Forelimb muscle (tissue), 1 donor: ENCODE measurements at regions not wholly inside any gene's neighbourhood (a gene's known extent, or its start where the extent isn't known, plus 50 kb on each side); places are given as distances from the start of the nearest gene placed in this dataset.
"Not testable (repeated sequence)": the region's sequence is repeated elsewhere in the genome, so short reads cannot be mapped to it uniquely, and the experiment has no call there.

Experiments used
- DNase-seq: peaks from one replicate; pipeline ENCODE4 v3.0.0-alpha.2; 2013; ENCODE audit warnings: low read depth

DNA sequence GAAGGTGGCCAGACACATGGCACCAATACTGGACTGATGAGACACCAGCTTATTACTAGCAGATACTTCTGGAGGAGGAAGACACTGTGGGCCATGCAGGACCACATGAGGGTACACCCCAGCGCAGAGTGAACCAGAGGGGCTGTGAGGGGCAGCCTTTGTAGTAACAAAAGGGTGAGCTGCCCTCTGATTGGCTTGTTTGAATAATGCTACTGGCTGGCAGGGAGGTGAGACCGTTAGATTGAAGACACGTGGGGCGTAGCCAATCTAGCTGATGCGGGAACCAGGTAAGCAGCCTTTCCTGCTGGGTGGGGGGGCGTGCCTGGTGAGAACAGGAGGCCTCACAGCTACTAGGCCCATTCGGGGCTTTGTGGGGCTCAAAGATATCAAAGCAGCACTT, 102.8 kb upstream of the SEC14L1 start:
- DNase-seq = no peak

DNA sequence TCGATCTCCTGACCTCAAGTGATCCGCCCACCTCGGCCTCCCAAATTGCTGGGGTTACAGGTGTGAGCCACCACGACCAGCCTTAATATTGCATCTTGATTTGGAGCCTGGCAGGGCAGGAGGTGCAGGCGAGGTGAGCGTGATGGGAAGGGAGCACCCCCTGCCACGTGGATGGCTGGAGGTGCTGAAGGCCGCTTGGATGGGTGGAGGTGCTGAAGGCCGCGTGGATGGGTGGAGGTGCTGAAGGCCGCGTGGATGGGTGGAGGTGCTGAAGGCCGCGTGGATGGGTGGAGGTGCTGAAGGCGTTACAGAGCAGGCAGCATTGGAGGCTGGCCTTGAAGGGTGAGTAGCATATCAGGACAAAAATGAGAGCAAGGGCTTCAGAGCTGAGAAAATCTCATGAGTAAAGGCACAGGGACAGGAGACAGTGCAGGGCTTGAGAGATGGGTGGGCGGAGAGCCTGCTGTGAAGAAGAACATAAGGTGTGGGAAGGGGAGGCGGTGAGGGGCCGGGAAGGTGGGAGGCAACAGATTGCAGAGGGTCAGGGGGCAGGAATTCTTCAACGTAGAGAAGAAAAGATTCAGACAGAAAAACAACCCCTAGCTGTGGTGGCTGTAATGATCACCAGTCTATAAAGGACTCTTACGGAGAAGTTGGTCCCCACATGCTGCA, 101.7 kb upstream of the SEC14L1 start:
- no peak for DNase-seq

DNA sequence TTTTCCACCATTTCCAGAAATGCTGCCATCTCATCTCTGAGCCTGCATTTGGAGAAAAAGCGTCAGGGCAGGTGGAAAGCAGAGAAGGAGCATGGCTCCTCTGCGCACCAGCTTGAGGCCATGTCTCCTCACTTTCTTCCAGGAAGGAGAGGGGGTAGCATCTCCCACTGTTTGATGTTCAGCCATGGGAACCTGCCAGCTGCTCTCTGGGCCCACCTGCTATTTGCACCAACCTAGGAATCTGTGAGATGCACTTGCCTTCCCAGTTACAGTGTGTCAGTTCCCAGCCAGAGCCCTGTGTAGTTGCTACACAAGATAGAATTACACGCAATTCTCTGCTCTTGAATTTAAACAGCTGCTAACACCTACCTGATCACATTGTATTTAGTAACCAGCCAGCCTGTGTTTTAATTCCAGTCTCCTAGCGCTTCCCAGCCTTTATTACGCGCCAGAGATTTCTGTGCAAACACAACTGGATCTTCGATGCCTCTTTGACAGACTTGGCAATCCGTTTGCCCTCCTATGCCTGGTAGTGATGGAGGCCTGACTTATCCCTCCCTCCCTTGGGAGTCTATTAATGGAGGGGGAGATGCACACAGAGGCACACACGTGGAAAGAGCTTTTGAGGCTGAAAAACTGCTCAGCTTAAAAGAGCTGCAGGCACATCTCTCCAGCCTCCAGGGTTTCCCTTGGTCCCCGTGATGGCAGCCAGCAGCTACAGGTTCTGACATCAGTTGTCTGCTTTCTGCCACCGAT, 98.1 kb upstream of the SEC14L1 start:
- DNase-seq = no peak

DNA sequence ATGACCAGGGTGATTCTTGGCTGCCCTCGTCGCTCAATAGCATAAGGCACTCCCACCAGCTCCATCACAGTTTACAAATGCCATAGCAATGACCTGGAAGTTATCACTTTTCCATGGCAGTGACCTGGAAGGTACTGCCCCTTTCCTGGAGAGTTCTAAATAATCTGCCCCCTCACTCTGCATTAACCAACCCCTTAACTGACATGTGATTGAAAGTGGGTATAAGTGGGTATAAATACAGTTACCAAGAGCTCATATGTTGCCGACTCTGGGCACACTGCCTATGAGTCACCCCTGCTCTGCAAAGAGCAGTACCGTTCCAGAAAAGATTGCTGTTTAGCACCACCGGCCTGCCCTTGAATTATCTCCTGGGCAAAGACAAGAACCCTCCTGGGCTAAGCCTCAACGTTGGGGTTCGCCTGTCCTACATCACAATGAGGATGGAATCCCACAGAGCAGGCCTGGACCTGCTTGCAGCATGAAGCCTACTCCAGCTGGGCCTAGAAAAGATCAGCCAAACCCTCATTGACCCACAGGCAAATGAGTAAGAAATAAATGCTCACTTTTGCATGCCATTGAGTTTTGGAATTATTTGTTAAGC, 95.2 kb upstream of the SEC14L1 start:
- DNase-seq = no peak

DNA sequence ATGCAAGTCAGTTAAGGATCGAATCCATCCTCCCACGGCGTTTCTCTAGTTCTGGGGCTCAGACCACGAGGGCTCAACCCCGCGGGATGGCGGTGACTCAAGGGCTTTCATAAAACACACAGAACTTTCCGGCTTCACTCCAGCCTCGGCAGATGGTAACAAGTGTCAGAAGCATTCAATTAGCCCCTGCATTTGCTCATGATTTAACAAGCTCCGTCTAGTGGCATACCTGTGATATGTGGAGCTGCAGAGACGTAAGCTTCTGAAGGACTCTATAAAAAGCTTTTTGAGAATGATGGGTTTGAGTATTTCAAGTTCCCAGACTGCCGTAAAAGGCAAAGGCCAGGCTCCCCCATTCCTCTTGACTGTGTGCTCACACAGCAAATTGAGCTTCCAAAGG, 91.3 kb upstream of the SEC14L1 start:
- no peak for DNase-seq

DNA sequence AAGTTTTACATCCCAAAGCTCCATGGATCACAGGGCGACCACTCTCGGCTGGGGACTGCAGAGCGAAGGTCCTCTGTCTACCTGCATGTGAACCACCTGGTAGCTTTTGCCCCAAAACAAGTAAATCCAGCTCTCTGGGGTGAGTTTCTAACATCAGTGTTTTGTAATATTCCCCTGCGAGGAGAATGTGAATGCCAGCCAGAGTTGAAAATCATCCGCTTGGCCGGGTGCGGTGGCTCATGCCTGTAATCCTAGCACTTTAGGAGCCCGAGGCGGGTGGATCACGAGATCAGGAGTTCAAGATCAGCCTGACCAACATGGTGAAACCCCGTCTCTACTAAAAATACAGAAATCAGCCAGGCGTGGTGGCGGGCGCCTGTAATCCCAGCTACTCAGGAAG, 89.9 kb upstream of the SEC14L1 start:
- DNase-seq = not testable (repeated sequence)

DNA sequence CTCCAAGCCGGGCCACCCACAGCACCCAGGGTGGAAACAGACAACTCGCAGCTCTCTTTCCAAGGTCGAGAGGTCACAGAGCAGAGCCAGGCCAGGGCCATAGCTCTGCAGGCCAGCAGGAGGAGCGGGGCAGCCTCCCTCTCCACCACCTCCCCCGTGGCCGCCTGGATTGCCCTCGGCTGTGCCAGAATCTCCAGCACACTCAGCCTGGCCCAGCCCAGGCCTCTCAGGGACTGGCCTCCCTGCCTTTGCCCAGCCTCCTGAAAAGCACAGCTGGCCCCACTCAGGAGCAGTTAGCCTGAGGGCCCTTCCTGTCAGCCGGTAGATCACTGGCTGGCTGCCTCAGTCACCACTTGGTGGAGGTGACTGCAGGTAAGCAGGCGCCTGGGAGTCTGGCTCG, 85.8 kb upstream of the SEC14L1 start:
- no peak for DNase-seq

DNA sequence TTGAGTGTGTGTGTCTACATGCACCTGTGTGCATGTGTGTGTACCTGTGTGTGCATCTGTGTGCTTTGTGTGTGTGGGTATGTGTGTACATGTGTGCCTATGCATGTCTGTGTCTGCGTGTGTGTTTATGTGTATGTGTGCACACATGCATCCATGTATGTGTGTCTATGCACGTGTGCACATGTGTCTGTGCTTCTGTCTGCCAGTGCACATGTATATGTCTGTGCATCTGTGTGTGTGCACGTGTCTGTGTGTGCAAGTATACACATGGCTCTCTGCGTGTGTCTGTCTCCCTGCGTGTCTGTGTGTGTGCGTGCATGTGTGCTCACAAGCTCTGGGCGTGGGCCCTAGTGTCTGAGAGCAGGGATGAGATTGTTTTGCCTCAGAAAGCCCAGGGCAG, 85.3 kb upstream of the SEC14L1 start:
- DNase-seq = no peak

DNA sequence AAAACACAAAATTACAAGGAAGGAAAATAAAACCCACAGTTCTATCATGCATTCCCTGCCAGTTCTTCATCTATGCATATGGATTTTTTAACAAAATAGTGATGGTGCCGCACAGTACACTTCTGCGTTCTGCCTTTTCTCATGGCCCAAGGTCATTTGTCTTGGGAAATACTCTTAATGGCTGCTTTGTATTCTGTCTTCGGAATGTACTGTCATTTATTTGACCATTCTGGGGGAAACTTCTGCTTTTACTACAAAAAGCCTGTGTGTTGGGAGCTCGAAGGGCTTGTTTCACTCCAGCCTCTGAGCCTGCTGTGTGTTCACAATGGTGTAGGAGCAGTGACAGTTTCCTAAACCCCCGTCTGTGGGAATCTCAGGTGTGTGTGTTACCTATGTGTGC, 82.8 kb upstream of the SEC14L1 start:
- DNase-seq = no peak

DNA sequence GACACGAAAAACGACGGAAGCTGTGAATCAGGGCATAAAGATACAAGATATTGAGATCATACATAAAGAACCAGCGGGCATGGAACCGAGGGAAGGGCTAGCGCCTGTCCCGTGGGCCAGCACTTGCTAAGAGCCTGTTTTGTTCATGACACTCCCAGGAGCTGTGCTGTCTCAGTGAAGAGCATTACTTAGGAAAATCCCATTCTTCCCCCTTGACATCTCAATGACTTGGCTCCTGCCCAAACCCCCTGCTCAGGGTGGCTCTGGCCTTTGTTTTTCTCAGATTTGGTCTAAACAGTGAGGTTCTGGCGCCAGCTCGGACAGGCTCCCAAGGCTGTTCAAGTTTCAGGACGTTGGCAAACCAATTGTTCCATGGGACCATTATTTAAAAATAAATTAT, 79.1 kb upstream of the SEC14L1 start:
- DNase-seq = no peak

DNA sequence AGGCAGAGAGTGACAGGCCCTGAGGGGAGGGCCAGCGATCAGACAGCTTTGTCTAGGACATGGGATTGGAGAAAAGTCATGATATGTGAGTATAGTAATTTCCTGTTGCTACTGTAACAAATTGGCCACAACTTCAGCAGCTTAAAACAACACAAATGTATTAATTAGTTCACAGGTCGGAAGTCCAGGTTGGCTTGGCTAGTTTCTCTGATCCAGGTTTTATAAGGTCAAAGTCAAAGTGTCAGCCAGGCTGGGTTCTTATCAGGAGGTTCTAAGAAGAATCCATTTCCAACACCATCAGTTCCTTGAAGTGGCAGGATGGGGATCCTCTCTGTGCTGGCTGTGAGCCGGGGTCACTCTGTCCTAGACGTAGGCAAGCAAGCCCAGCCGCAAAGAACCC, 76.2 kb upstream of the SEC14L1 start:
- DNase-seq = no peak

DNA sequence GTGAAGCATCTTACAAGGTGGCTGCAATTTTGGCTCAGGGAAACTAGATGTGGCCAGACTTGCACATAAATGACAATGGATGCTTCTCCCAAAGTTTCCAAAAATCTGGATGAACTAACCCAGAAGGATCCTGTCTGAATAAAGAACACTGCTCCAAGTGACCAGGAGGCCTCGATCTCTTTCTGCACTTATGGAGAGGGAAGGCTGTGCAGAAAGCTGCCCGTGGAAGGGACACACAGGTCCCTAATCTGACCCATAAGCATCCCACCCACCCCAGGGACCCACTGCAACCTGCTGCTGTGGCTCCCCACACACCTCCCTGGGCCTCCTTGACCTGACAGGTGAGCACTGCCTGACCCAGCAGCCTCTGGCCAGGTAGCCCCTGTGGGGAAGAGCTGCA, 74.6 kb upstream of the SEC14L1 start:
- no peak for DNase-seq

DNA sequence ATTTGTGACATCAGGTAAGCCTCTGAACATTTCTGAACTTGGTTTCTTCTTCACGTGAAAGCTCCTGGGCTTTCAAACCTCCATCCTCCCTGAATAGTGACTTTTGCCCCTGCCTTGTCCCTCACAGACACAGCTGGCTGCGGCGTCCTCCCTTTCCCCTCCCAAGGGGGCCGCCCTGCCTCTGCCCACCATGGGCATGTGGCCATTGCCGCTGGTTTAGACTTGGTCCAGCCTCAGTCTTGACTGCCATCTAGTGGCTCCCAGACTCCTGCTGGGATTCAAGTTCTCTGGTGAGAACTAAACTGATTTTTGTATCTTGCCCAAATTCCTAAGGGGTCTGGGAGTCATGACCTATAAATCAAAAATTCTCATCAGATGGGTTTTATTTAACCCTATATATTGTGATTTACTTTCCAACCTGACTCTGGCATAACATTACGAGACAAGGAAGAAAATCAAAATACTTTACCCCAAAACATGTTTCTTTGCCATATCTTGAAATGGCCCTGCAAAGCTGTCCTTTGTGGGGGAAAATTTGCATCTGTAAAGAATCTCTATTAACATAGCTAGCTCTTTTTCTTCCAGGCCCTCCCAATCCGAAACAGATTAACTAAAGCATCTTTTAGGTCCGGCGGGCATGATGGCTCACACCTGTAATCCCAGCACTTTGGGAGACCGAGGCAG, 73.9 kb upstream of the SEC14L1 start:
- DNase-seq = not testable (repeated sequence)

DNA sequence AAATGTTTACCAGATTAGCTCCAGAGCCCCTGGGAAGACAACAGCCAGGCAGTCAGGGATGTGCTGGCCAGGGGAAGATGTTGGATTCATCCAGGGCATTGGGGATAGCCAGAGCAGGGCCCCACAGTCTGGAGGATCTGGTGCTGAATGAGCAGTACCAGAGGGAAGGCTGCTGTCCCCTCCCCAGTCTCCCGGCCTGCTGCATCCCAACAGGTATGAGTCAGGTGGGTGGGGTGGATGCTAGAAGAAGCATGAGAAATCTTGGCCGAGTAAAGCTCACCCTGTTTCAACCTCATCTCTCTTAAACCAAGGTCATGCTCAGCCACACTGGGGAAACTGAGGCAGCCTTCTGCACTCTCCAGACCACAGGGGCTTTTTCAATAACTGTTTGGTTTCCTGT, 71.9 kb upstream of the SEC14L1 start:
- DNase-seq = no peak

DNA sequence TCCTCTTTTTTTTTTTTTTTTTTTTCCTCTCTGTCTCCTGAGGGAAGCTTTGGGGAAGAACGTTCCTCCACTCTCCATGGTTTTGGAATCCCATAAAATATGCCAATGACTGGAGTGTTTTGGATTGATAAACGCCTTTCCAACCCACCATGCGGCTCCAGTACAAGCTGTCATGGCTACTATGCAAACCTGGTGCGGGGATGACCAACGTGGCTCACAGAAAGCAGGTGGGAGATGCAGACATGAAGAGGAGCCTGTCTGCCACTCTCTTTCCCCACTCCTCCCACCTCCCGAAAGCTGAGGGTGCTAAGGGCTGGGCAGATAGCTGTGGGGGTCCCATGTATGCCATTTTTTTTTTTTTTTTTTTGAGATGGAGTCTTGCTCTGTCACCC, 69.9 kb upstream of the SEC14L1 start:
- no peak for DNase-seq

DNA sequence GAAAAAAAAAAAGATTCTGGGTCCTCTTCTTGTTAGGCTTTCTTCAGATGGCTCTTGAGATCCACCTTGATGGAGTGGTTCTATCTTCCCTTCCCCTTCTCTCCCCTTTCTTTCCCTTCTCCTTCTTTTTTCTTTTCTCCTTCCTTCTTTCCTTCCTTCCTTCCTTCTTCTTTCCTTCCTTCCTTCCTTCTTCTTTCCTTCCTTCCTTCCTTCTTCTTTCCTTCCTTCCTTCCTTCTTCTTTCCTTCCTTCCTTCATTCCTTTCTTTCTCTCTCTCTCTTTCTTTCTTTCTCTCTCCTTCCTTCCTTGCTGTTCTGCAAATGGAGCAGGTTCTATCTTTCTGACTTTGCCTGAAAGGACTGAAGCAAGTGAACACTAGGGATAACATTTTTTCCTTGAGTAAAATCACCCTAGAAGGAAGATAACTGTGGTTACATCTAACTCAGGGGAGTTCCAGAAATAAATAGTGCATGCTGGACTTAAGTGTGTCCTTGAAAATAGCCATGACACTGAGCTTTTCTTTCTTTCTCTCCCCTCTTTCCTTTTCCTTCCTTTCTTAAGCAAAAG, 68.8 kb upstream of the SEC14L1 start:
- DNase-seq = no peak

DNA sequence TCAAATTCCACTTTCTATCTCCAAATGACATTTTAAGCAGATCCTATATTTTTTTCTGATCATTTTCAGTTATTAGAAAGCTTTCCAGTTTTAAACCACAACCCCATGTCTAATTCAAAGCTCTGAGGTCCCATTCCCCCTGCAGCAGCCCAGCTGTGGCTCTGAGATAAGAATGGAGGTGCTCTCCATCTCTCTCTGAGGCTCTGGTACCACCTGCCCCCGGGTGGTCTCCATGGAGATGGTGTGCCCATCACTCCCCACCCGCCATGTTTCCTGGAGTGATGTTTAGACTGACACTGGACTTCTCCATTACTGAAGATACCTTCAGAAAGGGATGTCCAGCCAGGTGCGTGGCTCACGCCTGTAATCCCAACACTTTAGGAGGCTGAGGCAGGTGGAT, 68.1 kb upstream of the SEC14L1 start:
- DNase-seq = no peak

DNA sequence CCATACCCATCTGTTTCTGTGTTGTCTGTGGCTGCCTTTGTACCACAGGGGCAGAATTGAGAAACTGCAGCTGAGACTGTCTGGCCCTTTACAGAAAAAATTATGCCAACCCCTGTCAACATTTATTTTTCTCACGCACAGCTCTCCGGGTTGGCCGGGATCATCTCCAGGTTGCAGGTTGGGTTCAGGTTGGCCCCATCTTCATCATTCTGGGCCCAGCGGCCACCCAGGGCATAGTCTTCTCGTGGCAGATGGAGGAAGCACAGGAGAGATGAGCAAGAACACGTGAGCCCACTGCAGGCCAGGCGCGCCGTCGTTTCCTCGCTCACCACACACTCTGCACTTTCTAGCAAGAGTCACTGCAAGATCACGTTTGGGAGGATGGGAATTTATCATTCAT, 66.1 kb upstream of the SEC14L1 start:
- DNase-seq = no peak

DNA sequence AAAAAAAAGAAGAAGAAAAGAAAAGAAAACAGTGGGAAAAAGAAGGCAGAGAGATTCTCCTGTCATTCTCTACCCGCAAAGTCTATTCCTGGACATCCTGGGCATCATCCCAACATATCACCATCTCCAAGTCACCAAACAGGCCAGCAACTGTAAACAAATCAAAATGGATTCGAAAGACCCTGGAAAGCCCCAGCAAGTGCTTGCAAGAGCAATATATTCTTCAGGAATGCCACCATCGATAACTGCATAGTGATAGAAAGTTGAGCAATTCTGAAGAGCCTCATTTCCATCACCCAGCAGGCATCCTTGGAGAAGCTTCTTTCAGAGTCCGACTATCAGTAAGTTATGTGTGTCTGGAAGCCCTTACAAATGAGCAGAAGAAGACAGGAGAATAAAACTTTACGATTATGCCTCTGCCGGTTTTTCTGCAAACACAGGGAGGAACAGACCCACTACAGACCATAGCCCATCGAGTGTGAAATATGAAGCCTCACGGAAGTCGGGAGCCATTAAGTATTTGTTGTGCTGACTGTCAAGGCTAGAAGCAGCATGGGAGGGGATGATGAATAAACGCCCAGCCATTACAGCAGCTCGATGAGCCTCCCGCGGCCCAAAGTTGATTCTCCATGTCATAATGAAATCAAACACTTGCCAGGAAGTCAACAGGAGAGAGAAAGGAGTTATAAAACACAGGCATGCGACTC, 64.5 kb upstream of the SEC14L1 start:
- DNase-seq = no peak

DNA sequence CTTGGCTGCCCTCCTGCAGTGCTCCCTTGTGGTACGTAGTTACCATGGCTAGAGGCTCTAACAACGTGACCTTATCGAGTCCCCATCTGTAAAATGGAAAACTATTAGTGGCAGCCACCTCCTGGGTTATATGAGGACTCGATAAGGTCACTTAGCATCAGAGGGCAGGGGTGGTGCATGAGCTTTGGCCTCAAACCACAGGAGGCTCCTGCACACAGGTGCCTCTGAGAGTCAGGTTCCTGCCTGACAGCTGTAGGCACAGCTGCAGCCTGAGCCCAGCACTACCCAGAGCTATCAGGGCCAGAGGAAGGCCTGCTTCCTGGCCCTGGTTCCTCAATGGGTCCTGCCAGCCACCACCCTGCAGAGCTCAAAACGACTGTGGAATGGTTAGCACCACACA, 57.2 kb upstream of the SEC14L1 start:
- DNase-seq = no peak

DNA sequence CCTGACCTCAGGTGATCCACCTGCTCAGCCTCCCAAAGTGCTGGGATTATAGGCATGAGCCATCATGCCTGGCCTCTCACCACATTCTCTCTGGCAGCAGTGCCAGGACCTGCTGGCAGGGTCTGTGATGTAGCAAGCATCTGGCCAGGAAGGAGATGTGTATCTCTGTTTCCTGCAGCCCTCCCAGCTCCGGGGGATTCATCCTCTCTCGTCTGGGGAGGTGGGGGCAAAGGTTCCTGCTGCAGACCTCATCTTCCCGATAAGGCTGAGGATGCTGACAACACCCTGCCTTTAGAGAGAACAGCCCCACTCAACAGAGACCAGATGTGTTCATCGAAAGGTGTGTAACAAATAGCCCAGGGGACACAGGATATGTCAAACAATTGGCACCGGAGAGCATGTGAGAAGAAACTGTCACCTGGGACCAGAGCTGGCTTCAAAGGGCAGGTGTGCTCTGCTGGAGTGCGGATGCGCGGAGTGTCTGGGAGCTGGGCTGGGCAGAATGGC, 54.8 kb upstream of the SEC14L1 start:
- no peak for DNase-seq
